ENCODE measurements at regions not wholly inside any gene's neighbourhood (a gene's known extent, or its start where the extent isn't known, plus 50 kb on each side); places are given as distances from the start of the nearest gene placed in this dataset.

GRCh38 chr4:108227923-108228322 lies 59.2 kb upstream of the LEF1 start:
- no peak for ATAC-seq (ENCODE audit: insufficient read depth, low FRiP score)
- Histone ChIP-seq H3K9me3 (ENCODE audit: control insufficient read depth in 4 of 4, insufficient read depth in 3 of 4, low read length in 3 of 4) (peaks cover 0 to 10% (median 0%) of the 10 kb centered on the region in 4 donors), H3K4me1 (ENCODE audit: control insufficient read depth in 5 of 5, insufficient read depth in 5 of 5, low read length in 5 of 5) (no peaks in the 10 kb centered on the region), H3K4me3 (no peak overlapping the region), H3K27me3 (ENCODE audit: control insufficient read depth in 3 of 3, insufficient read depth in 3 of 3, low read length in 2 of 3) (no peaks in the 10 kb centered on the region), H3K36me3 (ENCODE audit: control insufficient read depth in 4 of 4, insufficient read depth in 4 of 4, low read length in 4 of 4) (no peaks in the 10 kb centered on the region), H3K27ac (ENCODE audit: low read depth in 1 of 2, low read length in 1 of 2) (no peak overlapping the region), H3K9ac (ENCODE audit: insufficient read depth in 1 of 2, low read length in 2 of 2) (no peak overlapping the region)
- DNase-seq = no peak
- TF ChIP-seq CTCF (IDR thresholded peaks at IDR 0.05; ENCODE audit: control extremely low read depth, extremely low read depth) = no peak
- 46 to 54% methylated on average over 4 of the region's 4 CpGs for WGBS, 2 donors

- Histone ChIP-seq H3K27ac (ENCODE audit: low read depth in 1 of 2, low read length in 1 of 2) (no peak overlapping the region), H3K36me3 (ENCODE audit: control insufficient read depth in 4 of 4, insufficient read depth in 4 of 4, low read length in 4 of 4) (no peaks in the 10 kb centered on the region), H3K4me3 (no peak overlapping the region), H3K9ac (ENCODE audit: insufficient read depth in 1 of 2, low read length in 2 of 2) (no peak overlapping the region), H3K27me3 (ENCODE audit: control insufficient read depth in 3 of 3, insufficient read depth in 3 of 3, low read length in 2 of 3) (no peaks in the 10 kb centered on the region), H3K9me3 (ENCODE audit: control insufficient read depth in 4 of 4, insufficient read depth in 3 of 4, low read length in 3 of 4) (no peaks in the 10 kb centered on the region), H3K4me1 (ENCODE audit: control insufficient read depth in 5 of 5, insufficient read depth in 5 of 5, low read length in 5 of 5) (no peaks in the 10 kb centered on the region)
- TF ChIP-seq CTCF (IDR thresholded peaks at IDR 0.05; ENCODE audit: control extremely low read depth, extremely low read depth) = no peak
- no peak for ATAC-seq (ENCODE audit: insufficient read depth, low FRiP score)
- peak; percentile 21 to 42 (median 36) for DNase-seq
- 61 to 72% methylated on average over 6 of the region's 6 CpGs for WGBS, 2 donors
Observed at GRCh38 chr4:108224611-108225053, 55.9 kb upstream of the LEF1 start.

- H3K9ac ChIP-seq (ENCODE audit: insufficient read depth in 1 of 2, low read length in 2 of 2) = no peak overlapping the region
- H3K4me1 ChIP-seq (ENCODE audit: control insufficient read depth in 5 of 5, insufficient read depth in 5 of 5, low read length in 5 of 5) = no peaks in the 10 kb centered on the region
- no peaks in the 10 kb centered on the region for H3K27me3 ChIP-seq (ENCODE audit: control insufficient read depth in 3 of 3, insufficient read depth in 3 of 3, low read length in 2 of 3)
- ATAC-seq (ENCODE audit: insufficient read depth, low FRiP score) (no peak), DNase-seq (no peak)
- TF ChIP-seq CTCF (IDR thresholded peaks at IDR 0.05; ENCODE audit: control extremely low read depth, extremely low read depth) = no peak
- no peaks in the 10 kb centered on the region for H3K9me3 ChIP-seq (ENCODE audit: control insufficient read depth in 4 of 4, insufficient read depth in 3 of 4, low read length in 3 of 4)
- H3K36me3 ChIP-seq (ENCODE audit: control insufficient read depth in 4 of 4, insufficient read depth in 4 of 4, low read length in 4 of 4) = no peaks in the 10 kb centered on the region
- H3K4me3 ChIP-seq = no peak overlapping the region
- H3K27ac ChIP-seq (ENCODE audit: low read depth in 1 of 2, low read length in 1 of 2) = no peak overlapping the region
Observed at GRCh38 chr4:108223313-108223712, 54.6 kb upstream of the LEF1 start.

- 91 to 95% methylated on average over 5 of the region's 5 CpGs for WGBS, 2 donors
- no peak for TF ChIP-seq CTCF (IDR thresholded peaks at IDR 0.05; ENCODE audit: control extremely low read depth, extremely low read depth)
- H3K27ac ChIP-seq (ENCODE audit: low read depth in 1 of 2, low read length in 1 of 2) = no peak overlapping the region
- no peak overlapping the region for H3K9ac ChIP-seq (ENCODE audit: insufficient read depth in 1 of 2, low read length in 2 of 2)
- H3K9me3 ChIP-seq (ENCODE audit: control insufficient read depth in 4 of 4, insufficient read depth in 3 of 4, low read length in 3 of 4) = no peaks in the 10 kb centered on the region
- ATAC-seq (ENCODE audit: insufficient read depth, low FRiP score) (no peak), DNase-seq (no peak)
- H3K36me3 ChIP-seq (ENCODE audit: control insufficient read depth in 4 of 4, insufficient read depth in 4 of 4, low read length in 4 of 4) = no peaks in the 10 kb centered on the region
- no peak overlapping the region for H3K4me3 ChIP-seq
- no peaks in the 10 kb centered on the region for H3K4me1 ChIP-seq (ENCODE audit: control insufficient read depth in 5 of 5, insufficient read depth in 5 of 5, low read length in 5 of 5)
- no peaks in the 10 kb centered on the region for H3K27me3 ChIP-seq (ENCODE audit: control insufficient read depth in 3 of 3, insufficient read depth in 3 of 3, low read length in 2 of 3)
Observed at GRCh38 chr4:108219998-108220397, 51.3 kb upstream of the LEF1 start.
